ENCODE measurements at regions not wholly inside any gene's neighbourhood (a gene's known extent, or its start where the extent isn't known, plus 50 kb on each side); places are given as distances from the start of the nearest gene placed in this dataset.
"Not testable (repeated sequence)": the region's sequence is repeated elsewhere in the genome, so short reads cannot be mapped to it uniquely, and the experiment has no call there.

DNA sequence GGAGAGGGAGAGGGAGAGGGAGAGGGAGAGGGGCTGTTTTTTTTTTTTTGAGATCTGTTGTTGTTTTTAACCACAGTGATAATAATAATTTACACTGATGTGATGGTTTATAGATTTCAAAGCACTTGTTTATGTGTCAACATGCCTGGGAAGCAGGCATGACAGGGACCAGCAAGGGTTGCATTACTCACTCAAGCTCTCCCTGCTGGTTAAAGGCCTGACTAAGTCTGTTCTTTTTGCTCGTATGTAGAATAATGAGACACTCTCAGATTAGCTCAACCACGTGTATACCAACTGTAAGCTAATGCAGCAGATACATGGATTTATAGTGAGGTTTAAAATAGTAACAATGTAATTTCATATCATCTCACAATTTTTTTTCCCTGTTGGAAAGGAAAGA lies 134.6 kb upstream of the BOD1L1 start:
- no peak for DNase-seq (ENCODE audit: low spot score)

GRCh38 chr4:13763707-13764106 lies 136.2 kb upstream of the BOD1L1 start:
- DNase-seq (ENCODE audit: low spot score), result no peak

- no peak for DNase-seq (ENCODE audit: low spot score)
Measured at GRCh38 chr4:13765539-13765938, 138.0 kb upstream of the BOD1L1 start.

DNA sequence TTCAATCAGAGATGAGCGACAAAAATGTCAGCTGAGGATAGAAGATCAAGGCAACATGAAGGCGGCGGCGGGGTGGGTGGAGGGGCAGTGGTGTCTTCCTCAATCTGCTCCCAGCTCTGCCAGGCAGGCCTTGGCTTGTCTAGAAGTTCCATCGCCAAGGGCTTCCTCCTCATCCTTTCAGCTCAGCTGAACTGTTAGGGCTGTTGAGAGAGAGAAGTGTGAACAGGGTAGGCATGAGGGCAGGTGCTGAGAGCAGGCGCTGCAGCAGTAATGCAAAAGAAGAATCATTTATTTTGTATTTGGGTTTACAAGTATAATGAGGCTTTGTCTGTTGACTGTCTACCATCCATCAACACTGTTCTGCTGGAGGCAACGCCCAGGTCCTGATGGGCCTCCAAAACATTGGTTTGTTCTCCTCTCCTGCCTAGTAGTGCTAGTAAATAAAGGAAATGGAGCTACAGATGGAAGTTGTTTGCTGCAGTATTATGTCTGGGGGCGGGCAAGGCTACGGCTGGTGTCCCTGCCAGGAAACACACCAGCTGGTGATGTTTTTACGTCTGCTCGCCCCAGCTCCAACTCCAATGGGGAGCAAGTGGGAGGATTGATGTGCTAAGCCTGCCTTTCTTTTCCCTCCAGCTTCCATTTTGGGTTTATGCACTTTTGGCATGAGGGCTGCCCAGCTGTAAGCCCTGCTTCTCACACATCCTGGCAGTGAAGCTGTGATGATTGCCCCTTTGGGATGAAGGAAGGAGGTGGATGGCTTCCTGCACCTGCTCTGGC lies 139.4 kb upstream of the BOD1L1 start:
- no peak for DNase-seq (ENCODE audit: low spot score)

- no peak for DNase-seq (ENCODE audit: low spot score)
Measured at GRCh38 chr4:13777341-13777740, 149.8 kb upstream of the BOD1L1 start.

DNA sequence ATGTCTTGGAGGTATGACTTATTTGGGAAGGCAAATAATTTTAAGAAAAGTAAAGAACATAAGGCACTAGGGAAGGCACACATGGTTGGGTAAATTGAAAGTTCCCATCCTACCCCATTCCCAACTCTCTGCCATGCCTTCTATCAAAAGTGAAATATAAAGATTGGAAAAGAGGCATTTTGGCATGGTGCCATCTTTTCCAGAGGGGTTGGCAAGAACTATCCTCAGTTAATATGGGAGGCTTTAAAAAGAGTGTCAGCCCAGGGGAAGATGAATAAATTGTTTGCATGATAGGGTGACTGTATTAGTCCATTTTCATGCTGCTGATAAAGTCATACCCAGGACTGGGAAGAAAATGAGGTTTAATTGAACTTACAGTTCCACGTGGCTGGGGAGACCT lies 150.8 kb upstream of the BOD1L1 start:
- no peak for DNase-seq (ENCODE audit: low spot score)

DNA sequence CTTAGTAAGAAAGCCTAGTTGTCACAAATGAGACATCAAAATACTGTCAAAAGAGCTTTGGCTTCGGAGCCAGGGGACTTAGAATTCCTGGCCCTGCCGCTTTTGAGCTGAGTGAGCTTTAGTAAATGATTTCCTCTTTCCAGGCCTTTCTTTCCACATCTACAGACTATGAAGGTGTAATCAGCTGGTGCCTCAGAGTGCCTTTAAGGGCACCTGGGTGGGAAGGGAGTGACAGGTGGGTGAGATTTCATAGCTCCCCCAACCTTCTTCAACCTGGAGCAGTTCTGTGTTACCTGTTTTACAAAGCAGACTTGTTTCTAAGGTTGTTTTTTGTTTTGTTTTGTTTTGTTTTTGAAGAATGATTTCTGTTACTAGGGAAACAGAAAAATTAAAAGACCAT lies 154.7 kb upstream of the BOD1L1 start:
- no peak for DNase-seq (ENCODE audit: low spot score)

DNA sequence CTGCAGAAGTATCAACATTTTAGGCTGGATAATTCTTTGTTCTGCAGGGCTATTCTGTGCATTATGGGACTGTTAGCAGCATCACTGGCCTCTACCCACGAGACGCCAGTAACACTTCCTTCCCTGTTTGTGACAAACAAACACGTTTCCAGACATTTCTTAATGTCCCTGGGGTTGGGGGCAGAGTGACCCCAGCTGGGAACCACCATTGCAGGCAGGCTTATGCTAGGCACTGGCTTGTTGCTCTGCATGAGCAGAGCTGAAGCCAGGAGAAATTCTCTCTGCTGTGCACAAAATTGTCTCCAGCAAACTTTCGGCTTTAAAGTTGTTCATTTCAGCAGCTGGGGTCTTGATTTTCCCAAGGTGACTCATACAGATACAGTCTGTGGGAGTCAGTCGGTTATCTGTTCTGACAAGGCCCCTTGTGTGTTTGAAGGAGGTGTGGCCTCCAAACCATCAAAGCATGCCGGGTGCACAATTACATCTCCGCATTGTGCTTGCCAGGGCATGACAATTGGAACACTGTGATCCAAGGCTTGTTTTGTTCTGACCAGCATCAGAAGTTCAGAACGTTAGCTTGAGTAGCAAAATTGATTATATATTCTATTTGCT lies 156.4 kb upstream of the BOD1L1 start:
- no peak for DNase-seq (ENCODE audit: low spot score)

GRCh38 chr4:13793020-13793710 lies 165.6 kb upstream of the BOD1L1 start:
- no peak for DNase-seq (ENCODE audit: low spot score)

GRCh38 chr4:13794819-13795565 lies 167.5 kb upstream of the BOD1L1 start:
- DNase-seq (ENCODE audit: low spot score), result no peak

- no peak for DNase-seq (ENCODE audit: low spot score)
Measured at GRCh38 chr4:13797061-13797460, 169.5 kb upstream of the BOD1L1 start.

DNA sequence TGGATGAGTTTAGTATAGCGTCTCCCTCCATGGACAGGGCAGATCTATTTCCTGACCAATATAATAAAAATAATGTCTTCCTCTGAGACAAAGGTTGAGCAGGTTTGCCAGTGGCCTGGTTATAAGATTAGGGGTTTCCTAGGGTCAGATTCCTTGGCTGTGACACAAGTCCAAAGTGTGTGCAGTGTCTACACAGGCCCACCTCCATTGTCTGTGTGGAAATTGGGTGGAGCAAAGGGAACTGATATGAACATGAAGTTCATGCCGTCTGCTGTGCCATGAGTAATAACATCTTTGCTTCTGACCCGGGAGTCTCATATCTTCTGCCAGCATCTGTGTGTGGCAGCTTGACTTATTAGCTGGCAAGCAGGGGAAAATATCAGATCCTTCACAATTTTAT lies 187.7 kb upstream of the BOD1L1 start:
- DNase-seq (ENCODE audit: low spot score), result no peak

- DNase-seq (ENCODE audit: low spot score), result no peak
Measured at GRCh38 chr4:13816472-13816871, 188.9 kb upstream of the BOD1L1 start.

DNA sequence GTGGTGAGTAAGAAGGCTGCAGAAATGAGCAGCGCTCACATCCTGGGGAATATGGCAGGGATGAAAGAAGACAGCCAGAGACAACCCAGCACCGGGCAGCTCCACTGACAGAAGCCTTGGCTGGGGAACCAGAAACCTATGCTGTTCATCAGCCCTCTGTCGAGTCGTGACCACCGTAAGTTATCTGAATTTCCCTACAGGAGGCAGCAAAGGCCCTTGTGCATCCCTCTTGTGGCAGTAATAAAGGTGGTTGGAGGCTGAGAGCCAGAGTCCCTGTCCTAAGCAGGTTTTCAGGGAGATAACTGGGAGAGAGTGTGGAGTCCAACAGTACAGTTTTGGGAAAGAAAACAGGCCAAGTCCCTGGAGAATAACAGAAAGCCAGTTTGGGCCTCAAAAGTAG lies 194.0 kb upstream of the BOD1L1 start:
- DNase-seq (ENCODE audit: low spot score), result no peak

DNA sequence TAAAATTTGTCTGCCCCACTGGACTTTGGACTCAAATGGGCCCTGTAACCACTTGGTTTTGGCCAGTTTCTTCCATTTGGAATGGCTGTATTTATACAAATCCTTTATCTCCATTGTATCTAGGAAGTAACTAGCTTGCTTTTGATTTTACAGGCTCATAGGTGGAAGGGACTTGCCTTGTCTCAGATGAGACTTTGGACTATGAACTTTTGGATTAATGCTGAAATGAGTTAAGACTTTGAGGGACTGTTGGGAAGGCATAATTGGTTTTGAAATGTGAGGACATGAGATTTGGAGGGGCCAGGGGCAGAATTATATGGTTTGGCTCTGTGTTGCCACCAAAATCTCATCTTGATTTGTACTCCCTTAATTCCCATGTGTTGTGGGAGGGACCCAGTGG lies 198.3 kb upstream of the BOD1L1 start:
- not testable (repeated sequence) for DNase-seq (ENCODE audit: low spot score)

DNA sequence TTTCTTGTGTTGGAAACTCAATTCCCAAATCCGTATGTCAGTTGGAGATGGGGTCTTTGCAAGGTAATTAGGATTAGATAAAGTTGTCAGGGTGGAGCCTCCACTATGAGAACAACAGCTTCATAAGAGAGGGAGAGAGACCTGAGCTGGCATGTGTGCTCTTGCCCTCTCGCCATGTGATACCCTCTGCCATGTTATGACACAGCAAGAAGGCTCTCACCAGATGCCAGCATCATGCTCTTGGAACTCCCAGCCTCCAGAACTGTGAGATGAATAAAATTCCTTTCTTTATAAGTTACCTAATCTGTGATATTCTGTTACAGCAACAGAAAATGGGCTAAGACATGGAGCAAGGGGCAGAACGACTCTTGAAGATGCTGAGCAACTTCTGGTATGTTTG lies 201.9 kb upstream of the BOD1L1 start:
- no peak for DNase-seq (ENCODE audit: low spot score)

GRCh38 chr4:13830449-13830848 lies 202.9 kb upstream of the BOD1L1 start:
- no peak for DNase-seq (ENCODE audit: low spot score)

DNA sequence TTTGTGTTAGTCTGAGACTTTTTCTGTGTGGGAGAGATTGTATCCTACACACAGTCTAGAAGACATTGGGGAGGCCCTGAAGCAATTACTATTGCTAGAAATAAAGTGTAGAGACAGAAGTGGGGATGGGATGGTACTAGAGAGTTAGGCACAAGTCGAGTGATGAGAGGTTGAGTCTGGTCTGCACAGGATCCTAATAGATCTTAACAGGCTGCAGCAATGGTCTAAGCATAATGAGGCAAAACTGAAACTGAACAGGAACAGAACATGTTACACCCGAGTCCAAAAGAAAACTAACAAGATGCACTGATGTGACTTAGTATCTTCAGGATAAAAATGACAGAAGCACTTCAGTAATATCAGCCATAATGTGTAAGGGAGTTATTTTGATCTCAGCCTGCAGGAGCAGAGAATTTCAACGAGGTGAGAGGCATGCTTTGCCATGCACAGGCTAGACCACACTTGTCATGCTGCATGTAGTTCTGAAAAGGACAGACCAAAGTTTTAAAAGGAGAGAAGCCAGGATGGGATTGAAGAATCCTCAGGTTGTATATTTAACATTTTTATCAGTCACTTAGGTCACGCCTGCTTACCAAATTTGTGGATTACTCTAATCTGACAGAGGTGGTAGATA lies 205.8 kb upstream of the BOD1L1 start:
- DNase-seq (ENCODE audit: low spot score), result no peak

DNA sequence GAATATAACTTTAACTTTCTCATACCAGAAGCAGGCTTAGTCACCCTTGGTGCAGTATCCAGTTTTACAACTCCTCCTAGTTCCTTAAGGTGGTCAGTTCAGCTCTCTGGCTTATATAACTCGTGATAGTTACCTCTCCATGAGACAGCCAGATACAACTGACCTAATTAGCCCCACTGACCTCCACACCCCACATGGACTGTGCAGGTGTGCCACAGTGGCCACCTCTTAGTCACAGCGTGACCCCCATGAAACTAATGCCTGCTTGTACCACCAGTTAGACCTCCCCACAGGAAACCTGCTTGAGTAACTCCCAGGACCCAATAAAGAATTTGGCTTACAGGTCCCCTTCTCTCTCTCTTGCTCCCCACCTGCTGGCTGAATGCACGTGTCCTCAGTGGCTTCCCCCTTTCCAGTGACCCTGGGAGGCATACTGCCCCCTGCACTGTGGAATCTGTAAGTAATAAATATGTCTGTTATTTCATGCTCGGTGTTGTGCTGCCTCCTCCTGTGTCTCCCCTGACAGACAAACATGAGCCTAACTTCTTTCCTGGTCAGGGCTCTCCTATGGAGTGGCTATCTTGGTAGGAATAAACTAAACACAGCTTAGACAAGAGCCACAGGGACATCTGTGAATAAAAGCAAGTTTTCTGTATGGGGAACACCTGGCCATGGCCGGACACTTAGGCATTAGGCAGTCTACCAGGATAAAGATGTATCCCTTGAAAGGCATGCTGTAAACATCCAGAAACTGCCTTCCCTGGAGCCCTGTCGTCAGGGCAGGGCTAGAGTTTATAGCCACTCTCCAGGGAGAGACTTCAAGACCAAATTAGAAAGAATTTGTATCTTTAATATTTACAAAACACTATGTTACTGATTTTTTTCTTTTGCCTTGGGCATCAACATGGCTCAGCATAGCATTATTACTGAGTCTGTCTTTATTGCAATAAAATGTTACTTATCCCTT lies 209.7 kb upstream of the BOD1L1 start:
- DNase-seq (ENCODE audit: low spot score), result no peak

DNA sequence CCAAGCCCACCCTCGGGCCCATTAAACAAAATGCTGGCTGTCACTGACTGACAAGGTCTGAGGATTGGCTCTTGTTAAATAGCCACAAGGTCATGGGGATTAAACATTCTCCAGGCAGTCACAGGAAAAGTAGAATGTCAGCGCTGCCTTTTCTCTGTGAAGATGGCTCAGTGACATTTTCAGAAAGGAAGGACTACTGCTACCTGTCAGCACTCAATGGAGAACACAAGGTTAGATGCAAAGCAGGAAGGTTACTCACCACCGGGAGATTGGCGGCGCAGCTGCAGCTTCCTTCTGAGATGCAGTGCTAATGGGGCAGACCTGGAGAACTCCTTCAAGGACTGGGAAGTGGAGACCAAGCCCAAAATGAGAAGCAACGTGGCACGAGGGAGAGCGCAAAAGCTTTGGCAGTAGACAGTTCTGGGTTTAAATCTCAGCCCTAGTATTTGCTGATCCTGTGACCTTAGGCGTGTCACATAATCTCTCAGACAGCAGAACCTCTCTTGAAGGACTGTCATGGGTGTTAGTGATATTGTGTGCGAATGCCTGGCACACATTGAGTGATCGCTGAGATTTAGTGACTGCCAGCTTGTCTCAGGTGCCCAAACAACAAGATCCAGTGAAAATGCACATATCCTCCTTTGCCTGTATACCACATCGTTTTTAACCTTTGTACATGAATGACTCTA lies 213.1 kb upstream of the BOD1L1 start:
- no peak for DNase-seq (ENCODE audit: low spot score)

Data from hematopoietic multipotent progenitor cell treated with erythropoietin and hydrocortisone succinate and interleukin-3 and kit ligand, for 15 days (in vitro differentiated cells).